ENCODE measurements at regions not wholly inside any gene's neighbourhood (a gene's known extent, or its start where the extent isn't known, plus 50 kb on each side); places are given as distances from the start of the nearest gene placed in this dataset.

DNA sequence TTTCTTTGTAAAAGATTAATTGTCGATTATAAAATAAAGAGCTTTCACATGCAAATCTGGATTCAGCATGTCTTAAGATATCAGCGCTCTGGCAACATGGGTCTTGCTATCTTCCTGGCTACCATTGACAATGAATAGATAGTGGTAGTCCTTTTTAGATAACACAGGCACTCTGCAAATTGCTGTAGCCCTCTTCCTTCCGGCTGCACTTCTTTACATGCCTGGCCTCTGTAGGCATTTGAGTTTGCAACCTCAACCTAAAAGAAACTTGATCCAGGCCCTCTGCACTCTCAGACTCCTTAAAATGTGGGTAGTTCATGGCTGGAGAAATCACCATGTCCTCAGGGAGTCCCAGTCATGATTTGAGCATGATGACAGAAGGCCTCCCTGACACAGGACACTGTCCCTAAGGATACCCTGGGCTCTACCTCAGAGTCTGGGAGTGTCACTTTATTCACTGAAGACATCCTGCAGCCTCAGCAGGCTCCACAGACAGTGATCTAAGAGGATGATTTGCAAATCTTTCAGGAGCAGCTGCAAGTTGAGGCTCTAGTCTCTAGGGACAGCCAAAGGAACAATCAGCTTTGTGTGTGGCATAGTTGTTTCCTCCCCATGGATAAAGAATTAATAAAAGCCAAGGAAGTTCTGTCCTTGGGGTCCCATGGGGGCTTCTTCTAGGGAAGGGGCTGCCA lies 529.4 kb downstream of the RBFOX1 start:
- Histone ChIP-seq H3K4me3 (ENCODE audit: low read length) (no peak overlapping the region), H3K4me1 (ENCODE audit: insufficient read depth, low read length) (no peaks in the 10 kb centered on the region), H3K27ac (ENCODE audit: low read depth in 1 of 2, low read length in 2 of 2) (no peak overlapping the region), H3K27me3 (ENCODE audit: control insufficient read depth in 1 of 2, insufficient read depth in 2 of 2, low read length in 2 of 2) (no peaks in the 10 kb centered on the region), H3K36me3 (ENCODE audit: insufficient read depth, low read length) (no peaks in the 10 kb centered on the region), H3K9me3 (ENCODE audit: control insufficient read depth in 1 of 2, insufficient read depth in 1 of 2, low read length in 2 of 2) (no peaks in the 10 kb centered on the region)
- Mint-ChIP-seq H3K9me3 (peaks cover 13% of the 10 kb centered on the region), H3K4me1 (ENCODE audit: low read depth) (no peaks in the 10 kb centered on the region), H3K27ac (no peak overlapping the region), H3K36me3 (ENCODE audit: low read depth) (no peaks in the 10 kb centered on the region), H3K27me3 (no peaks in the 10 kb centered on the region), H3K4me3 (no peak overlapping the region)
- TF ChIP-seq, protein P1, sequence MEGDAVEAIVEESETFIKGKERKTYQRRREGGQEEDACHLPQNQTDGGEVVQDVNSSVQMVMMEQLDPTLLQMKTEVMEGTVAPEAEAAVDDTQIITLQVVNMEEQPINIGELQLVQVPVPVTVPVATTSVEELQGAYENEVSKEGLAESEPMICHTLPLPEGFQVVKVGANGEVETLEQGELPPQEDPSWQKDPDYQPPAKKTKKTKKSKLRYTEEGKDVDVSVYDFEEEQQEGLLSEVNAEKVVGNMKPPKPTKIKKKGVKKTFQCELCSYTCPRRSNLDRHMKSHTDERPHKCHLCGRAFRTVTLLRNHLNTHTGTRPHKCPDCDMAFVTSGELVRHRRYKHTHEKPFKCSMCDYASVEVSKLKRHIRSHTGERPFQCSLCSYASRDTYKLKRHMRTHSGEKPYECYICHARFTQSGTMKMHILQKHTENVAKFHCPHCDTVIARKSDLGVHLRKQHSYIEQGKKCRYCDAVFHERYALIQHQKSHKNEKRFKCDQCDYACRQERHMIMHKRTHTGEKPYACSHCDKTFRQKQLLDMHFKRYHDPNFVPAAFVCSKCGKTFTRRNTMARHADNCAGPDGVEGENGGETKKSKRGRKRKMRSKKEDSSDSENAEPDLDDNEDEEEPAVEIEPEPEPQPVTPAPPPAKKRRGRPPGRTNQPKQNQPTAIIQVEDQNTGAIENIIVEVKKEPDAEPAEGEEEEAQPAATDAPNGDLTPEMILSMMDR (IDR thresholded peaks at IDR 0.05), result no peak
- DNase-seq (no peak), ATAC-seq (ENCODE audit: poor library complexity) (no peak)
- POLR2A ChIA-PET, result no interaction called here
- CTCF ChIA-PET, result no interaction called here
- intact Hi-C loops (cut with DNase I, micrococcal nuclease), result no loop called here

DNA sequence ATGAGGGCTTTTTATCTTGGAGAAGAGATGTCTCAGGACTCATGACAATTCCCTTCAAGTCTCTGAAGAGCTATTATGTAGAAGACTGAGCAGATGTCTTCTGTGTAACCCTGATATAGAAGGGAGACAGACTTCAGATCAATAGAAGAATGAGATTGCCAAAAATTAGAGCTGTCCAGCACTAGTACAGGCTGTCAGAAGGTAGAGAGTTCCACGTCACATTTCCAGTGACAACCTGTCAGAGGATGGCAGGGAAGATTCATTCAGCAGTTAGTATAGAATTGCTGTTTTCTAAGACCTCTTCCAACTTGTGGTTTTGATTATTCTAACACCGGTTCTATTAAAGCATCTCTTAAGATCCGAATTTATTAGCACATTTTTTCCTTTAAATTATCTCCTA lies 520.6 kb downstream of the RBFOX1 start:
- Mint-ChIP-seq H3K27me3 (no peaks in the 10 kb centered on the region), H3K9me3 (peaks cover 11% of the 10 kb centered on the region), H3K36me3 (ENCODE audit: low read depth) (no peaks in the 10 kb centered on the region), H3K4me3 (no peak overlapping the region), H3K4me1 (ENCODE audit: low read depth) (no peaks in the 10 kb centered on the region), H3K27ac (no peak overlapping the region)
- intact Hi-C loops (cut with DNase I, micrococcal nuclease), result no loop called here
- TF ChIP-seq, protein P1 (IDR thresholded peaks at IDR 0.05), result no peak
- ChIA-PET POLR2A (no interaction called here), CTCF (no interaction called here)
- Histone ChIP-seq H3K4me3 (ENCODE audit: low read length) (no peak overlapping the region), H3K4me1 (ENCODE audit: insufficient read depth, low read length) (no peaks in the 10 kb centered on the region), H3K9me3 (ENCODE audit: control insufficient read depth in 1 of 2, insufficient read depth in 1 of 2, low read length in 2 of 2) (no peaks in the 10 kb centered on the region), H3K27me3 (ENCODE audit: control insufficient read depth in 1 of 2, insufficient read depth in 2 of 2, low read length in 2 of 2) (no peaks in the 10 kb centered on the region), H3K36me3 (ENCODE audit: insufficient read depth, low read length) (no peaks in the 10 kb centered on the region), H3K27ac (ENCODE audit: low read depth in 1 of 2, low read length in 2 of 2) (no peak overlapping the region)
- DNase-seq (no peak), ATAC-seq (ENCODE audit: poor library complexity) (no peak)

DNA sequence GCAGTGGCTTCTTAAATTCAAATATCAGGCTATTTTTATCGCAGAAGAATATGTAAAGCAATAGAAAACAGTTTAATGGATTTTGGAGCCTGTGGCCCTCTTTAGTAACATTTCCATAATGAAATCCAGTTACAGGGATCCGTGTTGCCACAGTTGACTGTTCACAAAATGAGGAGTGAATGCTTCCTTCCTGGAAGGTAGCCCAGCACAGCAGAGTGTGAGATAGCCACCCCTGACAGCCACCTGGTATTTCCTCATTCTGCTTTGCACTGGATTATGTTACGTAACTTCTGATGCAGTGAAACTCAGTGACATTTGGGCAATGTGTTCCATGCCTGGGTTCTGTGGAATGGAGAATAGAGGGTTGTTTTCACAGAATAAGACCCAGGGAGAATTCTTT lies 517.2 kb downstream of the RBFOX1 start:
- Mint-ChIP-seq H3K27me3 (no peaks in the 10 kb centered on the region), H3K36me3 (ENCODE audit: low read depth) (no peaks in the 10 kb centered on the region), H3K27ac (no peak overlapping the region), H3K4me1 (ENCODE audit: low read depth) (no peaks in the 10 kb centered on the region), H3K9me3 (peaks cover 9% of the 10 kb centered on the region), H3K4me3 (no peak overlapping the region)
- Histone ChIP-seq H3K27me3 (ENCODE audit: control insufficient read depth in 1 of 2, insufficient read depth in 2 of 2, low read length in 2 of 2) (no peaks in the 10 kb centered on the region), H3K4me3 (ENCODE audit: low read length) (no peak overlapping the region), H3K27ac (ENCODE audit: low read depth in 1 of 2, low read length in 2 of 2) (no peak overlapping the region), H3K36me3 (ENCODE audit: insufficient read depth, low read length) (no peaks in the 10 kb centered on the region), H3K4me1 (ENCODE audit: insufficient read depth, low read length) (no peaks in the 10 kb centered on the region), H3K9me3 (ENCODE audit: control insufficient read depth in 1 of 2, insufficient read depth in 1 of 2, low read length in 2 of 2) (peaks cover 0 to 4% of the 10 kb centered on the region in 2 experiments)
- POLR2A ChIA-PET, result no interaction called here
- intact Hi-C loops (cut with DNase I, micrococcal nuclease), result no loop called here
- CTCF ChIA-PET, result no interaction called here
- TF ChIP-seq, protein P1 (IDR thresholded peaks at IDR 0.05), result no peak
- no peak for ATAC-seq (ENCODE audit: poor library complexity)
- DNase-seq, result no peak

All from CD4-positive, alpha-beta T cell (primary cell).